ENCODE measurements at regions not wholly inside any gene's neighbourhood (a gene's known extent, or its start where the extent isn't known, plus 50 kb on each side); places are given as distances from the start of the nearest gene placed in this dataset.

DNA sequence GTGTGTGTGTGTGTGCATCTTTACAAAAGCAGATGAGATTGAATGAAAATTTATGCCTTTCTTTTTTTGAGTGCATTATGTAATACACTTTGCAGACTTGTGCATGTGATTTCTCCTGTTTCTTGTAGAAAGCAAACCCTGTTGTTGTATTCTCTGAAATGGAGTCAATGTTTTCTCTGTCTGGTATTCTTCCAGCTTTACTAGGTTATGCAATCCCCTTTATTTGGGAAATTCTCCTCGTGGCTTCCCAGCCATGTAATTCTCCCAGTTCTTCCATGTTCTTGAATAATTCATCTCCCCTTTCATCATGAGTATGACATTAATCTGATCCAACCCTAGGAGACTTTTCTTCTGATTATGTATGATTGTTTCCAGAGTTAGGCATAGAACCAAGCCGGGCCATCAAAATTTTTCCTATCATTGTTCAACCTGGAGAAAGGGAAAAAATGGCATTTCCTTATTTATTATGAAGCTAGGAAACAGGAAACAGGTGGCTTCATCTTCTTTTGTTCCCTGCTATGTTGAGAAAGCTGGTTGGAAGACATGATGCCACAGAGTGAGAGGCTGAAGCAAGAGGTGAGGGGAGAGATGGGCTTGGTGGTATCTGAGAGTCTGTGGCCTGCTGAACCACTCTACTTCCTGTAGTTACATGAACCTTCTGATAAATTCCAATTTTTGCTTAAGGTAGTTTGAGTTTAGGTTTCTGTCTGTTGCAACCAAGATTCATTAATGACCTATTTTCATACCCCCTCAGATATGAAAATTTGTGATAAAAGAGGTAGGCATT lies 68.8 kb downstream of the PRL start:
- TF ChIP-seq, protein P1, sequence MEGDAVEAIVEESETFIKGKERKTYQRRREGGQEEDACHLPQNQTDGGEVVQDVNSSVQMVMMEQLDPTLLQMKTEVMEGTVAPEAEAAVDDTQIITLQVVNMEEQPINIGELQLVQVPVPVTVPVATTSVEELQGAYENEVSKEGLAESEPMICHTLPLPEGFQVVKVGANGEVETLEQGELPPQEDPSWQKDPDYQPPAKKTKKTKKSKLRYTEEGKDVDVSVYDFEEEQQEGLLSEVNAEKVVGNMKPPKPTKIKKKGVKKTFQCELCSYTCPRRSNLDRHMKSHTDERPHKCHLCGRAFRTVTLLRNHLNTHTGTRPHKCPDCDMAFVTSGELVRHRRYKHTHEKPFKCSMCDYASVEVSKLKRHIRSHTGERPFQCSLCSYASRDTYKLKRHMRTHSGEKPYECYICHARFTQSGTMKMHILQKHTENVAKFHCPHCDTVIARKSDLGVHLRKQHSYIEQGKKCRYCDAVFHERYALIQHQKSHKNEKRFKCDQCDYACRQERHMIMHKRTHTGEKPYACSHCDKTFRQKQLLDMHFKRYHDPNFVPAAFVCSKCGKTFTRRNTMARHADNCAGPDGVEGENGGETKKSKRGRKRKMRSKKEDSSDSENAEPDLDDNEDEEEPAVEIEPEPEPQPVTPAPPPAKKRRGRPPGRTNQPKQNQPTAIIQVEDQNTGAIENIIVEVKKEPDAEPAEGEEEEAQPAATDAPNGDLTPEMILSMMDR (IDR thresholded peaks at IDR 0.05; ENCODE audit: insufficient read depth, low read length, missing control alignments), result no peak
- DNase-seq (ENCODE audit: low read depth, low spot score), result no peak
- CTCF ChIA-PET, result no interaction called here
- H3K4me3 ChIP-seq (ENCODE audit: low read depth, low read length), result no peak overlapping the region
- POLR2A ChIA-PET, result no interaction called here

DNA sequence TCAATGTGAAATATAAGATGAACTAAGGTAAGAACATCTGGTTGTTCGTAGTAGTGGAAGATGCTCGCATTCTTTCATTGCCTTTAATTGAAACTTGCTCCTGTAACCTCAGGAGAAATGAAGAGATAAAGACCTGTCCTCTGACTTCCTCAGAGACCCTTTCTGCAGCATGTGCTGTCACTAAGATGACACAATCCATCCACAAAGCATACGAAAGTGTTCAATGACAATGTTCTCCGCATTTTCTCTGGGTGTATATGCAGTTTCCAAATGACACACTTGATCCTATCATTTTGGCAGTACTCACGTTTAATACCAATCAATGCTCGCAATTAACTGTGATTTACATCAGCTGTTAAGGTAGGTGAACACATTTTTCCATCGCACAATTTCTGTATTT lies 65.8 kb downstream of the PRL start:
- ChIA-PET POLR2A (no interaction called here), CTCF (no interaction called here)
- TF ChIP-seq, protein P1 (IDR thresholded peaks at IDR 0.05; ENCODE audit: insufficient read depth, low read length, missing control alignments), result no peak
- DNase-seq (ENCODE audit: low read depth, low spot score), result no peak
- no peak overlapping the region for H3K4me3 ChIP-seq (ENCODE audit: low read depth, low read length)

DNA sequence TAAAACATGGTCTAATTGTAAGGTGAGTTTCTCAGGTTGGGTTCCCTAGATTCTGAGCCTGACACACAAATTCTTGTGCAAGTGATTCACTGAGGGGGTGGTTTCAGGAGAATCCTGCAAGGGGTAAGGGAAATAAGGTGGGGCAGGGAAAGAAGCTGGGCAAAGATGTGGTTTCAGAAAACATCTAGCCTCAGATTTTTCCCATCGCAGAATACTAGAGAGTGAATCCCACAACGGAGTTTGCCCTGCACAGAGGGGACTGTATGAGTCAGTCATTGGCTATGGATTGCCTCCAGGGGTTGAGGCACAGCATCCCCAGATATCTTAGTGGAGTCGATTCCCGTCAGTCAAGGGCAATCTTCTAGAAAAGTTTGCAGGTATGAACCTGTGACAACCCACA lies 65.2 kb downstream of the PRL start:
- peak; percentile 23 for DNase-seq (ENCODE audit: low read depth, low spot score)
- TF ChIP-seq, protein P1 (IDR thresholded peaks at IDR 0.05; ENCODE audit: insufficient read depth, low read length, missing control alignments), result no peak
- H3K4me3 ChIP-seq (ENCODE audit: low read depth, low read length), result no peak overlapping the region
- ChIA-PET POLR2A (no interaction called here), CTCF (no interaction called here)

DNA sequence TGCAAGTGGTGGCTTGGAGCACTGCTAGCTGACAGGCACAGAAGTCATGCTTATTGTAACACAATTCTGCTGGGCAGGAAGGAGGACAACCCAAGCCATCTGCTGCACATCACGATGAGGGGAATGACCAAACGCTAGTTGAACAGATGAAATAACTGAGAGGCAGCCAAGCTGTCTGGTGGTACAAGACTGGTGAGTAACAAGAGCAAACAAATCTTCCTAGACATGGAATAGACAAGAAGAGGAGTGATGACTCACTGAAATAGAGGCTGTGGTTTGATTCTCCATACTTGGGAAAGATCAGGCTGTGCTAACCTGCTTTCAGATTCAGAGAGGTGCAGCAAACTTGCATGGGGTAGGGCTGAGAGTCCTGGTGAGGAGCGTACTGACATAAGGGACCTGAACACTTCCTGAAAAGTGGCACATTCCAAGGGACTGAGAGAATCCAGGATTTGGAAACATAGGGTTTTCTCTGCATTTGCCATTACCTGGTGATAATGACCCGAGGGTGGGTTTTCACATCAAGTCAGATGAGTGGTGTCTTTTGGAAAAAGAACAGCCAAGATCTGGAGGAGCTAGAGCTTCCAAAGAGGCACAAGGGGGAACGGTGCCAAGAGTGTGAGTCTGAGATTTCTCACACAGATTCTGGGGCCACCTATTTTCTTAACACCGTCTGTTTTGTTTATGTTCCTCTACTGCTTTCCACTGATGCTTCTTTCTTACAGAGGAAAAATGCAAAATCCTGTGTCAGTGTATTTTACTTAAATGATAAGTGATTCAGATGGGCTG lies 60.0 kb downstream of the PRL start:
- no peak overlapping the region for H3K4me3 ChIP-seq (ENCODE audit: low read depth, low read length)
- CTCF ChIA-PET, result no interaction called here
- POLR2A ChIA-PET, result no interaction called here
- TF ChIP-seq, protein P1 (IDR thresholded peaks at IDR 0.05; ENCODE audit: insufficient read depth, low read length, missing control alignments), result no peak
- peak; percentile 87 for DNase-seq (ENCODE audit: low read depth, low spot score)

Measured in AG04449 (cell line).